HG03439 (cell line): ENCODE measurements at regions not wholly inside any gene's neighbourhood (a gene's known extent, or its start where the extent isn't known, plus 50 kb on each side); places are given as distances from the start of the nearest gene placed in this dataset.

ENCODE experiments used
- ATAC-seq: cut with Tn5 transposase; IDR thresholded peaks from one replicate; pipeline ENCODE4 v1.9.1; 2021; ENCODE audit warnings: mild to moderate bottlenecking, moderate library complexity; ENCODE audit not compliant: unreplicated experiment

GRCh38 chr7:41058986-41059741 lies 643.7 kb downstream of the INHBA start:
- ATAC-seq: no peak

DNA sequence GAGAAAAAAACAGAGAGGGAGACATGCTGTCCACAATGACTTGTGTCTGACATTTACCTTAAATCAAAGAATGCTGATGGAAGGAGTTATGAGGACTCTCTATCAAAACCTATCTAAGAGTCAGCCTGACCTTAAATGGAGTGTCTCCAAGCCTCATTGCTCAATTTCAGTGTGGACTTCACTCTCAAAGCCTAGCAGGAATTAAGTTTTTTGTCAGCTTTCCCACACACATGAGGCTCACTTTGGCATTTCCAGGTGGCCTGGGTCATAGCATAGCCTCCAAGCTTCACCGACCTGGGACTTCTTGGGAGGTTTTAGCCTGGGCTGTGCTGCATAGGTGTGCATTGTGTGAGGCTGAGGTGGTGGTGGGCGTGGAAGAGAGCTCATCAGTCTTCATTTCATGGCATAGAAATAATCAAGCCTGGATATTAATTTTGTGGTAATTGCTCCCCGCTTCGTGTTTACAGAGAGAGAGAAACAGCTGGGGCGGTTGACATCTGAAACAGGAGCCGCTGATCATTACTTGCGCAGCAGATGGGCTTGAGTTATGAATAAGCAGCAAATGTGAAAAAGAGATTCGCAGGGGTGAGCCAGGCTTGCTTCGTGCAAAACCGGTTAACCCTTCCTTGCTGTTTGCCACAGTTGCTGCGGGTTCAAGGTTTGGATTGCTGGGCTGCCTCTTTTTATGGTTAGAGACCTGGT lies 647.8 kb downstream of the INHBA start:
- no peak for ATAC-seq

- no peak for ATAC-seq
Measured at GRCh38 chr7:41053820-41054219, 649.1 kb downstream of the INHBA start.

DNA sequence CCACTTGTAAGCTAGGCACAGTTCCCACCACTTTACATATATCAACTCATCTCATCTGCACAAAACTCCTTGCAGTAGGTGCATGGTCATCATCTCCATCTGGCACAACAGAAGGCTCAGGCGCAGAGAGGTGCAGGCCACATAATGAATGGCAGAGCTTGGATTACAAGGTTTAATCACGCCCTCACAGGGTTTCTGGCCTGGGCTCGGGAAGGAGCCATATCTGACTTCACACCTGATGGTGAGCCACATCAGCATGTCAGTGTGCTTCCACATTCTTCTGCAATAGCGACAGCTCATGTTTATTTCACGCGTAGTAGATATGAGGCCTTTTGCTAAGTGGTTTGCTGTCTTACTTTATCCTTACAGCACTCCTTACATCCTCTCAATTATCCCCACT lies 650.2 kb downstream of the INHBA start:
- ATAC-seq: no peak

DNA sequence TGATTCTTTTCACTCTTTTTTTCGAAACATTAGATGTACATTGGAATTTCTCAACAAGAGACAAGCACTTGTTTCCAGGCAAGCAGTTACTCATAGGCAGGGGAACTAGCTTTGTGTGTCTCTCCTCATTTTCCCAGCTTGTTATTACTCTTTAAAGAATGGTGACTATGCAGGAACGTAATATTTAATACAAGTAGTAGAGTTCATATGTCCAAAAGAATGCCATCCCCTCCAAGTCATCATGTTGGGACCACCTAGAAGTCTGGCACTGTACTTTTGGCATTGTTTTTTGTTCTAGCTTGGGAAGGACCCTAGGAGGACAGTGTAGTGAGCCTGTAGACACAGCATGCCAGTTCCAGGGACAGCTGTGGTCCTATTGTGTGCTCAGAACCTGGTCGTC lies 650.7 kb downstream of the INHBA start:
- no peak for ATAC-seq

- no peak for ATAC-seq
Measured at GRCh38 chr7:41051535-41051934, 651.4 kb downstream of the INHBA start.

GRCh38 chr7:41051062-41051461 lies 651.8 kb downstream of the INHBA start:
- ATAC-seq: no peak

DNA sequence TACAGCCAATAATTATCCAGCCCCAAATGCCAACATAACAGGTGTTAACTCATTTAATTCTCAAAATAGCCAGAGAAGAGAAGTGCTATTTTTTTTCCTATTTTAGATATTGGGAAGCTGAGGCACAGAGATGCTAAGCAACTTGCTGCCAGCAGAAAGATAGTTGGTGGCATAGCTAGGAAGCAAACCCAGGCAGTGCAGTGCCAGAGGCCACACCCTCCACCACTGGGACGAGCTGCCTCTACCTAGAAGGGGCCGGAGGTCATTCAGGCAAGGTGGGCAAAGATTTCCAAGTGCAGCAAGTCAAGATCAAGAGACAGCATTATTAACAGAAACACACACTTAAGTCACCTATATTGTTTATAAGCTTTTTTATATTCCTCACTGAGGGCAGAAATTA lies 654.1 kb downstream of the INHBA start:
- ATAC-seq: no peak

GRCh38 chr7:41047789-41048191 lies 655.1 kb downstream of the INHBA start:
- no peak for ATAC-seq

DNA sequence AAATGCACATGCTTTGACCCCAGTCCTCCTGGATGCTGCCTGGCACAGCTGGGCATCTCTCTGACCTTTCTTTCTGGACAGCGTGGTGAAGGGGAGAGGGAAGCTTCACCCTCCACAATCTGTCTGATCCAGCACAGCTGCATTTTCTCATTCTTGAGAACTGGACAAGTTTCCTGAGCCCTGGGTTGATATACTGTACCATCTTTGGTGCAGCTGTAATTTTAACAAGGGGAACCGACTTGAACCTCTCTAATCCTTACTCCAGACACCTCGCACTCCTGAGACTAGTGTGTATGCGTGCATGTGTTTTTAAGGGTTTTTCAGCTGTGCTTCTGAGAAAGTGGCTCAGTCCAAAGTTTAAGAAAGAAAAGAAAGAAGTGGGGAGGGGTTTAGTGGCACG lies 655.7 kb downstream of the INHBA start:
- ATAC-seq: no peak

DNA sequence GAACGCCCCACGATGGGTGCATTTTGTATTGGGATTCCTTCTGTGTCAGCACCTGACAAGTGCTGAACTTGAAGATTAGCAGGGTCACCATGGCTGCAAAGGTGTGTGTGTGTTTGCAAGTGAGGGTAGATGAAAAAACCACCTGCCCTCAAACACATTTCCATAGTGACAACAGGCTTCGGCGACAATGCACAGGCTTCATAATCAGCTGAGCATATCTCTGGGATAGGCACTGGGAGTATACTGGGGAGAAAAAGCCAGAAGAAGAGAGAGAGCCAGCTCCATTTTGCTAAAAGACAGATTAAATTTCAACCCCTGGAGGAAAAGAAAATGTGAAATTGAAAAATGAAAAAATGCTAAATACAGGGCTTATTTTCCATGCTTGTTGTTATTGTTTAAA lies 656.1 kb downstream of the INHBA start:
- ATAC-seq: no peak

DNA sequence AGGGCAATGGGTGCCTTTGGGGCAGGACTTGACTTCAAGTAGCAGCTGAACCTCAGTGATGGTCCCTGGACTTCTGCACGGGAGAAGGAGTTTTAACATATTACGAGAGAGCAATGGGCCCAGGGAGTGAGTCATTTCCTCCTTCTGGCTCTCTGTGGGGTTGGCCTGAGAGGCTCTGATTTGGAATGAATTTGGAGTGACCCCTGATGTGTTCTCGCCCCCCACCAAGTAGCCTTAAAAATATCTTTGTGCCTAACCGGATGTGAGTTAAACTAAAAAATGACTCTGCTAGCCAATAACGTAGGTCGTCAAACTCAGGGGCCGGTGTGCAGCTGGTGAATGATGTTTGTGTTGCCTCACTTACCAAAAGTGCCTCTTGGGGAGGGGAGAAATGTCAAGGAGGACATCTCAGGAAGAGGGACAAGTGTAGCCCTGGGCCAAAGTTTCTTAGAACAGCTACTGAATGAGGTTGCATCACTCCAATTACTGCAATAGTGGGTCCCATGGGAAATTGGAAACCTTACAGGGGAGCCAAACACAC lies 656.6 kb downstream of the INHBA start:
- no peak for ATAC-seq

GRCh38 chr7:41045556-41046123 lies 657.2 kb downstream of the INHBA start:
- no peak for ATAC-seq

DNA sequence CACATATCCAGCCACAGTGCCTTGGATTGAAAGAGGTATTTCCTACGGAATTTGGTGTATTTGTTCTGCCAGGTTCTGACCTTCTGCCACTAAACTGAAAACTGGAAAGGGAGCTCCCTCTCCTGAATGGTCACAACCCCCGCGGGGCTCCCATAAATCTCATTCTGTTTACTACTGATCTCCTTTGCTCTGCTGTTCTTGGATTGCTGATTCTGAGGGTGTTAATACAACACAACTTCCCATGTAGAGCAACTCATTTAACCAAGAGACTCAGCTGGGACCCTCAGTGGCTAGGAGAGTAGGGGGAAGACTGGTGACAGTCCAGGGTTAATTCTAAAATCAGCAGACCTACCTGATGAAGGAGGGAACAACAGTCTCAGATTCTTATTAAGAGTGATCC lies 662.9 kb downstream of the INHBA start:
- no peak for ATAC-seq

GRCh38 chr7:41039386-41039953 lies 663.4 kb downstream of the INHBA start:
- ATAC-seq: no peak

DNA sequence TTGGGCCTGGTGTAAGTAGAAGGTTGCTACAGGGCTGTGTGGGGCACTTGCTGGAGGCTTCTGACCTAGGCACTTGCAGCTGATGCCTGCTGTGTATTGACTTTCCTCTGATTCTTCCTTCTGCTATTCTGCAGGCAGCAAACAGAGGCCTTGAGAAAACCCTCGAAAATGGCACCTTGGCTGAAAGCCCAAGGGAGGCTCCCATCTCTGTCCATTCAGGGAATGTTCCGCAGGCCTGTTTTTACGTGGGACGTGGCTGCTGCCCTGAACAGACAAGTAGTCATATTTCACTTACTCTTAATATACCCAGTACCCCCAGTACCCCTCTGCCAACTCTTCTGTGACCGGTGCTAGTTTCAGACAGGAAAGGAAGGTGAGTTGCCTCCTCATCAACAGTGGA lies 664.7 kb downstream of the INHBA start:
- ATAC-seq: no peak

DNA sequence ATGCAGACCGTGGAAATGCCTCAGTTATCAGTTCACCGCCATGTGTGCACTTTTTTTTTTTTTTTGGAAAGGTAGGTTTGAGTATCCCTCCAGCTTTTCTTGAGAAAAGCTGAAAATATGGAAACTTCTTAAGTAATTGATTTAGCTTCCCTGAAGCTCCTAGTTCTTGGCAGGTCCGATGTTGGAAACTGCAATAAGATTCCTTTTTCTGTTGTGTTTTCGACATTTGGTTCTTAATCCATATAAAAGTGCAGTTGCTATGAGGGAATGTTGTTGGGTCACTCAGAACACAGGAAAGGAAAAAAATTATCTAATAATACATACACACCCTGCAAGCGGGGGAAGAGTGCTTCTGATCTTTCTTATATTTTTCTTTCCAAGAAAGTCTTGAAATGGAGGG lies 665.2 kb downstream of the INHBA start:
- ATAC-seq: no peak

DNA sequence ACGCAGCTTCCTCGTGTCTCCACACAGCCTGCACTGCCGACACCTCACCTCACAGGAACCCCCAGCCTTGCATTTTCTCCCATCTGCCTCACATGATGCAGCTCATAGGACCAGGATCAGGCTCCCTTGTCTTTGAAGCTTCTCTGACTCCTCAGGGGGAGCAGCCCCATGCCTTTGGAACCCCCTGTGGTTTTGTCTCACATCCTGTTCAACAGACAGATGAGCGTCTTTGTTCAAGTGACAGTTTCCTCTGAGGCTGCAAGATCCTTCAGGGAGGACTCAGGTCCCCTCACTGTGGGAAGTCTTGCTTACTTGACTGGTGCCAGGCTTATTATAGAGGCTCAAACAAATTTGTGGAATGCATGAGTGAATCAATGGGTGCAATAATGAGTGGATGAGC lies 667.1 kb downstream of the INHBA start:
- no peak for ATAC-seq

DNA sequence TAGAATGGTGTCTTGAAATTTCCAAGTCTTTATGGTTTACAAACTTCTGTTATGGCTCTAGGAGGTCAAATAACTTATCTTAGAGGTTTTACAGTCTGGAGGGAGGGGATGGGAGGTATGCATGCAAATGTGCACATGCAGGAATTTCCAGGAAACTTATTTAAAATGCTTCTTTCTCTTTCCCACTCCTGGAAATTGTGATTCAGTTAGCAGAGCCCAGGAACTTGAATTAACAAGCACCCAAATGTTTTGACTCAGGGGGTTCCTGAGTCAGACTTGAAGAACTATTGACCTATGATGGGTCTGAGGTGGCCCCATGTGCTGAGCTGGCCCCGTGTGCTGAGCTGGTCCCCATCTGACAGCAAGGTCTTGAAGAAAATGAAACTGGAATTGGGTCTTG lies 669.4 kb downstream of the INHBA start:
- ATAC-seq: no peak

DNA sequence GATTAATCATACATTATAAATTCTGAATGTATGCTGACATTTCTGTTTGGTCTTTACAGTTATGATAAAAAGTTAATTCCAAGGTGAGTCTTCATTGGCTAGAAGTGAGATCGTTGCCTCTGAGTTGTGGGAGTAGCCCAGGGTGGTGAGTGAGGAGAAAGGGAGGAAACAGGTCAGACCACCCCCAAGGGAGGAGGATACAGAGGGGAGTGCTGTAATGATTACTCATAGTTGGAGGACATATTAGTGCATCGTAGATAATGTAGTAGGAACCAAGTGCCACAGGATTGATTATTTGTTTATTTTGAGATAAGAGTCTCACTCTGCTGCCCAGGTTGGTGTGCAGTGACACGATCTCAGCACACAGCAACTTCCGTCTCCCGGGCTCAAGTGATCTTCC lies 672.2 kb downstream of the INHBA start:
- ATAC-seq: no peak

DNA sequence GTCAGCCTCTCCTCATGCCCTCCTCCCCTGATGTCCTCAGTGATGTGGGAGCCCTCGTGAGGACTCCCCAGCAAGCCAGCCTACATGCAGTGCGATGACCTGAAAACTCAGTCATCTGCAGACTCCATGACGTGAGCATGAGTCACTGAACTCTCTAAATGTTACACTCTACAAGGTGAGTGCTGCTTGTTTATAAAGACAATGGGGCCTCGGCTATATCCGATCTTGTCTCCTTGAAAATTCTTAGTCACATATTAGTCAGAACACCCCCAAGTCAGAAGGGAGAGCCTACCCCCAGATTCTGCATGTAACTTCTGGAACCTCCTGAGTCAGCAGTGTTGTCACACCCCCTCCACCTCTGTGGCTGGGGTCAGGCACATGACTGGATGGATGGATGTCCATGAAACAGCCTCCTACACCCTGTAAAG lies 673.8 kb downstream of the INHBA start:
- no peak for ATAC-seq

DNA sequence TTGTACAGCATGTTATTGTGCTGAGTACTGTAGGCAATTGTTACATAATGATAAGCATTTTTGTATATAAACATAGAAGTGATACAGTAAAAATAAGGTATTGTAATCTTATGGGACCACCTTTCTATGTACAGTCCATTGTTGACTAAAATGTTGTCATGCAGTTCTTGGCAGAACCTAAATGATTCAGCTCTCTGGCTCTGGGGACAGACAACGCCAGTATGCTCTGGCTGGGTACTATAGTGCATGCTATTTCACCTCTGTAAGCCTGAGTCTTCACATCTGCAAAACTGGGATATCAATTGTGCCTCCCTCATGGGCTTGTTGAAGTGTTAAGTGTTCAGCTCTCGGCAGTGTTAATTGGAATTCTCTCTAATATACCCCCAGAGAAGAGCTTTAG lies 674.3 kb downstream of the INHBA start:
- no peak for ATAC-seq
